ENCODE measurements at regions not wholly inside any gene's neighbourhood (a gene's known extent, or its start where the extent isn't known, plus 50 kb on each side); places are given as distances from the start of the nearest gene placed in this dataset.
A peak's percentile ranks its signal among the peaks of the same experiment; 100 is the strongest.

DNA sequence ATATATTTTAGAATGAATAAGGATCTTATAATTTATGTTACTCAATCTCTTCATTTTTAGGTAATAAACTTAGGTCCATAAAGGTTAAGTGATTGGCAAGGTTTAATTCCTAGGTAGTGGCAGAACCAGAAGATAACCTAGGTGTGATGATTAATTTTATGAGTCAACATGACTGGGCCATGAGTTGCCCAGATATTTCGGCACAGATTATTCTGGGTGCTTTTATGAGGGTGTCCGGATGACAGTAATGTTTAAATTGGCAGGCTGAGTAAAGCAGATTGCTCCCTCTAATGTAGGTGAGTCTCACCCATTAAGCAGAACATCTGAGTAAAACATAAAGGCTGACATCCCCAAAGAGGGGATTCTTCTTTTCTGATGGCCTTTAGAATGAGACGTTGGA lies 1349.3 kb upstream of the CELF2 start:
- TF ChIP-seq EZH2phosphoT487 (IDR thresholded peaks at IDR 0.05; ENCODE audit: borderline replicate concordance, low read length) = no peak
- TF ChIP-seq, protein P1, sequence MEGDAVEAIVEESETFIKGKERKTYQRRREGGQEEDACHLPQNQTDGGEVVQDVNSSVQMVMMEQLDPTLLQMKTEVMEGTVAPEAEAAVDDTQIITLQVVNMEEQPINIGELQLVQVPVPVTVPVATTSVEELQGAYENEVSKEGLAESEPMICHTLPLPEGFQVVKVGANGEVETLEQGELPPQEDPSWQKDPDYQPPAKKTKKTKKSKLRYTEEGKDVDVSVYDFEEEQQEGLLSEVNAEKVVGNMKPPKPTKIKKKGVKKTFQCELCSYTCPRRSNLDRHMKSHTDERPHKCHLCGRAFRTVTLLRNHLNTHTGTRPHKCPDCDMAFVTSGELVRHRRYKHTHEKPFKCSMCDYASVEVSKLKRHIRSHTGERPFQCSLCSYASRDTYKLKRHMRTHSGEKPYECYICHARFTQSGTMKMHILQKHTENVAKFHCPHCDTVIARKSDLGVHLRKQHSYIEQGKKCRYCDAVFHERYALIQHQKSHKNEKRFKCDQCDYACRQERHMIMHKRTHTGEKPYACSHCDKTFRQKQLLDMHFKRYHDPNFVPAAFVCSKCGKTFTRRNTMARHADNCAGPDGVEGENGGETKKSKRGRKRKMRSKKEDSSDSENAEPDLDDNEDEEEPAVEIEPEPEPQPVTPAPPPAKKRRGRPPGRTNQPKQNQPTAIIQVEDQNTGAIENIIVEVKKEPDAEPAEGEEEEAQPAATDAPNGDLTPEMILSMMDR (IDR thresholded peaks at IDR 0.05; ENCODE audit: low read depth, low read length, poor library complexity, severe bottlenecking) = no peak
- Histone ChIP-seq H3K4me1 (ENCODE audit: control insufficient read depth, low read length) (no peaks in the 10 kb centered on the region), H3K9me2 (replicated peaks; ENCODE audit: control insufficient read depth, low read length) (no peaks in the 10 kb centered on the region), H4K20me1 (ENCODE audit: control insufficient read depth, insufficient read depth, low read depth, low read length) (no peaks in the 10 kb centered on the region), H3K79me2 (ENCODE audit: control insufficient read depth, low read length) (no peaks in the 10 kb centered on the region), H3K36me3 (ENCODE audit: control insufficient read depth, low read length) (no peaks in the 10 kb centered on the region), H3K27ac (ENCODE audit: low read depth, low read length) (no peak overlapping the region), H3K4me3 (ENCODE audit: low read length) (no peak overlapping the region), H3K27me3 (ENCODE audit: control insufficient read depth, low read length) (no peaks in the 10 kb centered on the region), H3K4me2 (ENCODE audit: low read length) (no peak overlapping the region), H3F3A (ENCODE audit: control insufficient read depth, insufficient read depth) (no peaks in the 10 kb centered on the region), H3K9me3 (ENCODE audit: control insufficient read depth, insufficient read depth, low read length) (no peaks in the 10 kb centered on the region)

DNA sequence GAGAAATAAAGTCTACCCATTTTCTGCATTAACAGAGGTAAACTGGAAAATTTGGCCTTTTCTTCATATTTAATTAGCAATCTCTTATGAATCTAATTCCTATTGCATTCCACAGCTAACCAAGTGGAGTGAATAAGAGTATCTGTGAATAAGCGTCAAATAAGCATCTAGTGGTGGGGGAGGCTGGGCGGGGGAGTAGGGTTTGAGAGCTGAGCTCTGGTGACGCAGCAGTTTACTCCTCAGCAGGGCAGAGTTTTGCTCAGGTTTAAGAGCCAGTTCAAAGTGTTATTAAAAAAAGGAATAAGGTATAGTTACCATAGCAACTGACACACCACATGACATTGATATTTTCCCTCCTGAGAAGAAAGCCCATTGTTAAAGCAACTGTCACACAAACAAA lies 1346.8 kb upstream of the CELF2 start:
- no peaks in the 10 kb centered on the region for H3K4me1 ChIP-seq (ENCODE audit: control insufficient read depth, low read length)
- no peak overlapping the region for H3K4me2 ChIP-seq (ENCODE audit: low read length)
- no peaks in the 10 kb centered on the region for H3K79me2 ChIP-seq (ENCODE audit: control insufficient read depth, low read length)
- TF ChIP-seq EZH2phosphoT487 (IDR thresholded peaks at IDR 0.05; ENCODE audit: borderline replicate concordance, low read length) = no peak
- TF ChIP-seq, protein P1 (IDR thresholded peaks at IDR 0.05; ENCODE audit: low read depth, low read length, poor library complexity, severe bottlenecking) = no peak
- 0 out of 2 replicates have a peak, but pooled peaks cover 2% of the 10 kb centered on the region for H3K9me2 ChIP-seq (replicated peaks; ENCODE audit: control insufficient read depth, low read length)
- H4K20me1 ChIP-seq (ENCODE audit: control insufficient read depth, insufficient read depth, low read depth, low read length) = no peaks in the 10 kb centered on the region
- no peak overlapping the region for H3K4me3 ChIP-seq (ENCODE audit: low read length)
- no peaks in the 10 kb centered on the region for H3K27me3 ChIP-seq (ENCODE audit: control insufficient read depth, low read length)
- H3F3A ChIP-seq (ENCODE audit: control insufficient read depth, insufficient read depth) = no peaks in the 10 kb centered on the region
- no peak overlapping the region for H3K27ac ChIP-seq (ENCODE audit: low read depth, low read length)
- H3K36me3 ChIP-seq (ENCODE audit: control insufficient read depth, low read length) = no peaks in the 10 kb centered on the region
- H3K9me3 ChIP-seq (ENCODE audit: control insufficient read depth, insufficient read depth, low read length) = no peaks in the 10 kb centered on the region

DNA sequence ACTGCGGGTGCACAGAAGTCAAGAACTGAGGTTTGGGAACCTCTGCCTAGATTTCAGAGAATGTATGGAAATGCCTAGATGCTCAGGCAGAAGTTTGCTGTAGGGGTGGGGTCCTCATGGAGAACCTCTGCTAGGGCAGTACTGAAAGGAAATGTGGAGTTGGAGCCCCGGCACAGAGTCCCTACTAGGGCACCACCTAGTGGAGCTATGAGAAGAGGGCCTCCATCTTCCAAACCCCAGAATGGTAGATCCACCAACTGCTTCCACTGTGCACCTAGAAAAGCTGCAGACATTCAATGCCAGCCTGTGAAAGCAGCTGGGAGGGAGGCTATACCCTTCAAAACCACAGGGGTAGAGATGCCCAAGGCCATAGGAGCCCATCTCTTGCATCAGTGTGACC lies 1336.0 kb upstream of the CELF2 start:
- Histone ChIP-seq H3K36me3 (ENCODE audit: control insufficient read depth, low read length) (no peaks in the 10 kb centered on the region), H3K9me2 (replicated peaks; ENCODE audit: control insufficient read depth, low read length) (no peaks in the 10 kb centered on the region; the same call in 1 of the 2 replicates), H4K20me1 (ENCODE audit: control insufficient read depth, insufficient read depth, low read depth, low read length) (no peaks in the 10 kb centered on the region), H3K4me3 (ENCODE audit: low read length) (no peak overlapping the region), H3K4me2 (ENCODE audit: low read length) (no peak overlapping the region), H3K27ac (ENCODE audit: low read depth, low read length) (no peak overlapping the region), H3K4me1 (ENCODE audit: control insufficient read depth, low read length) (no peaks in the 10 kb centered on the region), H3K79me2 (ENCODE audit: control insufficient read depth, low read length) (no peaks in the 10 kb centered on the region), H3K27me3 (ENCODE audit: control insufficient read depth, low read length) (no peaks in the 10 kb centered on the region), H3F3A (ENCODE audit: control insufficient read depth, insufficient read depth) (no peaks in the 10 kb centered on the region), H3K9me3 (ENCODE audit: control insufficient read depth, insufficient read depth, low read length) (no peaks in the 10 kb centered on the region; the same call in 1 of the 2 replicates)
- TF ChIP-seq, protein P1 (IDR thresholded peaks at IDR 0.05; ENCODE audit: low read depth, low read length, poor library complexity, severe bottlenecking) = peak; percentile 37
- no peak for TF ChIP-seq EZH2phosphoT487 (IDR thresholded peaks at IDR 0.05; ENCODE audit: borderline replicate concordance, low read length)

Measured in DOHH2 (cell line).